COLO668 (cell line): ENCODE measurements at regions not wholly inside any gene's neighbourhood (a gene's known extent, or its start where the extent isn't known, plus 50 kb on each side); places are given as distances from the start of the nearest gene placed in this dataset.

Experiments
- DNase-seq: peaks from one replicate; lab custom pipeline; 2025; ENCODE audit not compliant: unreplicated experiment; lab: John Stamatoyannopoulos, UW

GRCh38 chr18:69109686-69110085 is 291.0 kb upstream of the DOK6 start:
- DNase-seq: no peak

- no peak for DNase-seq
These were observed 279.9 kb upstream of the DOK6 start for GRCh38 chr18:69120833-69121232.

DNA sequence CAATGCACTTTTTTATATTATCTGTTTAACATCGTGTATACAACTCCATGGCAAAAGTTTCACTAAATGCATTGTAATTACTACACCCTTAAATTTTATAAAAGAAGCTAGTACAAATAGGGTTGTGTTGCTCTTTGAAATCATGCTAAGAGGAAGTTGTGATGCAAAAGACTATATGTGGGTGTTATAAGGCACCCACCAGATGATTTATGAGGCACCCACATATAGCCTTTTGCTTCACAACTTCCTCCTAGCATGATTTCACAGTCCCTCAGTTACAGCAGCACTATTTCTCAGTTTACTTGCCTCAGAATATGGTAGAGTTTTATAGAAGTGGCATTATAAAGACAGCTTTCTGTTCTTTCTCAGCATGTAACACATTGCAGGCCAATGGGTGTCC is 277.3 kb upstream of the DOK6 start:
- DNase-seq: no peak

GRCh38 chr18:69127873-69128500 is 272.7 kb upstream of the DOK6 start:
- no peak for DNase-seq

DNA sequence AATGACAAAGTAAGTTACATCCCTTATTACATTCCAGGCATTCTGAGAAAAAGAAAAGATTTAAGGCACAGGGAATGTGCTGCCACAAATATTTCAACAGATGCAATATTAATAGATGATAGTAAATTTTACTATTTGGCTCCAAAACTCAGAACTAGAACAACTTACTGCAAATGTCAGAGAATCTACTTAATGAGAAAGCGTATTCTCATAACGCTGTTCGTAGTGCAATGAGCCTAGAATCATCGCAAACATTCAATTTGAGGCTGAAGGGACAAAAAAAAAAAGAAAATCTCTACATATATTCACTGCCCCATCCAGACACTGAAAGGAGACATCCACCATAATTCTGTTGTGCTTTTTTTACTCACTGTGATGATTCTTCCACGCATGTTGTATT is 272.1 kb upstream of the DOK6 start:
- DNase-seq: no peak

DNA sequence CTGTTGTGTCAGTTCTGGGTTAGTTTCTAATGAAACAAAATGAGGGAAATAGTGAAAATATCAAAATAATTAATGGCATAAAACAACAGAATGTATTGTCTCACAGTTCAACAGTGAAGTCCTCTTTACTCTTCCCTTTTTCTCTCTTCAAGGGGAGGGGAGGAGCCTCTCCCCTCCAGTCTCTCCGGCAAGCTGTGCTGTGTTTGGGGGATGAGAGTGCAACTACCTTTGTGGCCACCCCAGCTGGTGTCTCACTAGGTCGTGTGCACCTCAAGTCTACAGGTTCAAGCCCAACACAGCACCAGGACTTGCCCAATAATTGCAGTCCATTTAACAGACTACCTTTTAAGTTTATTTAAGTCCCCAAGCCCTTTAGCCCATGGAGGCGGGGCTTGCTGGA is 271.7 kb upstream of the DOK6 start:
- no peak for DNase-seq

DNA sequence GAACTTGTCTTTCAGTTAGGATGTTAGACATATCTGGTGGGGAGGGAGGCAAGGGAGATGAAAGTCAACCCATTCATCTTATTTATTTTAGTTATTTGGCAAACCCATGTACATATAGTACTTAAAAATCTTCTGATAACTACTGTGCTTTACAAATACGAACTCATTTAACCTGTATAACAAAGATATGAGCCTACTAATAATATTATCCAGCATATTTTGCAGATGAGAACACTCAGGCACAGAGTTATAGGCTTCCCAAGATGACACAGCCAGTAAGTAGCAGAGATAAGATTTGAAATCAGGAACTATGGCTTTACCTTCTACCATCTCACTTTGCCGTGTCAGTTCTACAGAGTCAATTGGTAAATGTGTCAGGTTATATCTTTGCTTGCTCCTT is 262.6 kb upstream of the DOK6 start:
- DNase-seq: no peak

- DNase-seq: no peak
These were observed 257.6 kb upstream of the DOK6 start for GRCh38 chr18:69143084-69143483.

DNA sequence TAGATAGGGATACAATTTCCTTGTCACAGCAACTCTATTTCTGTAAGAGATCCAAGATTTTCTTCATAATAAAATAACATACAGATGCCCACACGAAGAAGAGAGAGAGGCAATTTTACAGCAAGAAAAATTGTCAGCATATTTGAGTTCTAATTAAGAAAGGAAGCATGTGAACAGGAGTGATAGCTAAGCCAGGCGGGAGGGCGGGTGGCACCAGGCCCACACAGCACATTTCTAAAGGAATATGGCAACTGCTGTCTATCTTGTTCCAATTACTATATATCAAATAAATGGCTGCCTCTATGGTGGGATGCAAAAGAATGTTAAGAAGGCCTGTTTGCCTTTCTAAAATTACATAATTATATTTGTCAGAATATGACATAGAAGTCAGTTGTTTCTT is 248.3 kb upstream of the DOK6 start:
- no peak for DNase-seq

DNA sequence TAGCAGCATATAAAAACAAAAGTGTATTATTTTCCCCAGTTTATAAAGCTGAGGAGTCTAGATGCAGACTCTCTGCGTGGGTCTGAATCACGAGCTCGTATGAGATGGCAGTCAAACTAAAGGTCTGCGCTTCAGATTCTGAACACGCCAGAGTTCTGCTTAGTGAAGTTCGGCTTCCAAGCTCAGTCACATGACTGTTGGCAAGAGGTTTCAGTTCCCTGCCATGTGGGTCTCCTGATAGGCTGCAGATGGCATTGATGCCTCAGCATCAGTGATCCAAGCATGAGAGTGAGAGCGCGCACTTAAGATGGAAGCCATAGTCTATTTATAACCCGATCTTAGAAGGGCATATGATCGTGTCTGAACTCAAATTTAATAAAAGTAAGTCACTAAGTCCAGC is 242.8 kb upstream of the DOK6 start:
- DNase-seq: no peak

DNA sequence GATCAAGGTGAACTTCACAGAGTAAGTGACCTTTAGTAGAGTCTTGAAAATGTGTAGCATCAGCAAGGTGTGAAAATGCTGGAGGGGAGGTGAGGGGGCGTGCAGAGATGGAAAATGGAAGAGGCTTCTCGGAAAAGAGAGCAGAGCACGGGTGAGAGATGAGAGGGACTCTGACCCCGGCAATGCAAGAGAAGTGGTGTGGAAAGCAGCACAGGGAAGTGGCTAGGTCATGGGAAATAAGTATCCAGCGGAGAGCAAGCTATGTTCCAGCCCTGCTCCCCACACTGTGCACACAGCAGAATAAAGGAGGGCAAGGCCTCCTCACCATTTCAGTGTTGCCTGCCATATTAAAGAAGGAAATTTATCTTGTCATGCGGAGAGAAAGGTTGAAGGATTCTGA is 241.7 kb upstream of the DOK6 start:
- no peak for DNase-seq

DNA sequence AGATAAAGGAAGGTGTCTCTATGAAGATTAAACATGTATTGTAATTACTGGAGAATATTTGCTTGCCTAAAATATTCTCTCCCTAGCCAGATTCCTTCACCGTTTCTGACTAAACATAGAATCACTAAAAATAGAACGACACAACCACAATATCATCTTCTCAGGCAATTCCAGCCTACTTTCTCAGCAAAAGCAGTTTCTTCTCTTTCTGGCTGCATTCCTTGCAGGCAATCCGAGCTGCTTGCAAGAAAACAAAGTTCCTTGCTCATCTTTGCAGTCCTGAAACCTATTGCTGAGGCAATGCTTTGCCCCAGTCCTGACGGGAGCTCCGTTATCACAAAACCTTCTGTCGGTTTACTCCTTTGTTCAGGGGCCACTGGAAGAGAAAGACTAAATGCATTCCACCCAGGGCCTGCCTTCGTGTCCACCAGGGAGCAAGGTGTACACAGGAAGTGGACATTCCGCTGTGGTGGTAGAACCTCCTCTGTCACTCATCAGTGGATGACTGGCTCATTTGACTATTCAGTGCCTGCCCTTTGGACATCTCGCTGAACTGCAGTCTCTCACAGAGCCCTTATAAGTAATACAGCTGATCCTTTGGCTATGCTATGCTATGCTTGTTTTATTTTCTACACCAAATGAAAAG is 239.2 kb upstream of the DOK6 start:
- no peak for DNase-seq

- DNase-seq: no peak
These were observed 238.0 kb upstream of the DOK6 start for GRCh38 chr18:69162649-69163048.

- no peak for DNase-seq
These were observed 228.6 kb upstream of the DOK6 start for GRCh38 chr18:69172046-69172445.

- no peak for DNase-seq
These were observed 225.0 kb upstream of the DOK6 start for GRCh38 chr18:69175681-69176080.

DNA sequence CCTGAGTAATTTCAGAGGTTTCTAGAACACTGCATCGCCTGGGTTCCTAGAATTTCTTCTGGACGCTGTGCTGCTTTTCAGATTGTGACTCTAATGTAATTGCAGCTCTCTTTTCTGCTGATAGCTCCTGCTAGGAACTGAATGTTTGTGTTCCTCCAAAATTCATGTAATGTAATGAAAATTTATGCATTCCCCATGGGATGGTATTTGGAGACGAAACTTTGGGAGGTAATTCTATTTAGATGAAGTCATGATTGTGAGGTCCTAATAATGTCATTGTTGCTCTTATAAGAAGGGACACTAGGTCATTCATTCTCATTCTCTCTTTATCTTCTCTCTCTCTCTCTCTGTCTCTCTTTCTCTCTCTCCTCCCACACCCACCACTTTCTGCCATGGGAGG is 223.9 kb upstream of the DOK6 start:
- DNase-seq: no peak

GRCh38 chr18:69177702-69178101 is 223.0 kb upstream of the DOK6 start:
- no peak for DNase-seq

DNA sequence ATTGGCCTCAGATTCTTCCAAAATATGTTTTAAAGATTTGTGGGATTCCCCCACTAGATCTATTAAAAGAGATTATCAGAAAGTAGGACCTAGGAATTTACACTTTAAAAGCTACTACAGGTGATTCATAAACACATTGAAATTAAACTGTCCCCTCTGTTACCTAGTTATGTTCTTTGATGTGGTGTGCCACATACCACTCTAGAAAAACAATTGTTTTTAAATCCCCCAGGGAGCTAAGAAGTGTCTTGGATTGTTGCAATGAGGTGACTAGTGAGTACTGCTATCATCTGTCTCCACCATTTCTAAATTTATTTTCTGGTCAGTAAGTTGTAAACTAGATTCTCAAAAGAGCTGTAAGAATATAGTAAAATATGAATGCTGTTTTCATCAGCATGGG is 214.5 kb upstream of the DOK6 start:
- no peak for DNase-seq

- no peak for DNase-seq
These were observed 204.4 kb upstream of the DOK6 start for GRCh38 chr18:69196336-69196735.

DNA sequence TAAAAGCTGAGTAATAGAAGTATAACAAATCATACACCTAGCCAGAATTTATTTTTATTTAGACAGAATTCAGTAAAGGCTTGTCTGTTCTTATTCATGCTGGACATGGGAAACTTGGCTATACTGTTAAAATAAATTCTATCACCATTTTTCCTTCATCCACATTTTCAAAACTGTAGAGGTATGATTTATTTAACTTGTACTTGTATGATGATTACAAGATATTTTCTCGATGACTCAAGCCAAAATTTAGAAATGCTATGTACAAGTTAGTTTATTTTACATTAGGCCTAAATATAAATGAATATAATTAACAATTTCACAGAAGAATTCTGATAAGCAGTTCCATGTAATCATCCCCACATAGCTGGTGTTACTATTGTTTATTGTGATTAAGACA is 194.8 kb upstream of the DOK6 start:
- no peak for DNase-seq

GRCh38 chr18:69208545-69208944 is 192.1 kb upstream of the DOK6 start:
- DNase-seq: no peak

- no peak for DNase-seq
These were observed 190.9 kb upstream of the DOK6 start for GRCh38 chr18:69209761-69210160.

GRCh38 chr18:69213842-69214241 is 186.8 kb upstream of the DOK6 start:
- no peak for DNase-seq
